H1 (cell line): ENCODE measurements at regions not wholly inside any gene's neighbourhood (a gene's known extent, or its start where the extent isn't known, plus 50 kb on each side); places are given as distances from the start of the nearest gene placed in this dataset.

Experiments used
- CBX8 ChIP-seq: fragments of 300-800, 300-1000 bp; sonication (generic); IDR thresholded peaks from 2 replicates; pipeline ENCODE4 v1.7.1; 2016; ENCODE audit warnings: low read depth, low read length, borderline replicate concordance
- CHD1 ChIP-seq: IDR thresholded peaks from 2 replicates; pipeline ENCODE4 v1.6.1; 2012; ENCODE audit warnings: low read depth, low read length, improper control_type of control experiment
- CHD2 ChIP-seq: IDR thresholded peaks from 2 replicates; pipeline ENCODE4 v1.6.1; 2012; ENCODE audit warnings: low read length, improper control_type of control experiment
- EZH2 ChIP-seq: fragments of 200-600 bp; sonication (generic); IDR thresholded peaks from 2 replicates; pipeline ENCODE4 v1.7.1; 2012; ENCODE audit warnings: low read depth, mild to moderate bottlenecking, moderate library complexity, low read length, inconsistent platforms; ENCODE audit not compliant: severe bottlenecking
- RFX5 ChIP-seq: IDR thresholded peaks from 2 replicates; pipeline ENCODE4 v1.6.1; 2011; ENCODE audit warnings: low read depth, low read length, improper control_type of control experiment, borderline replicate concordance
- RXRA ChIP-seq: IDR thresholded peaks from 2 replicates; pipeline ENCODE4 v1.6.1; 2011; ENCODE audit warnings: low read depth, mild to moderate bottlenecking, low read length, moderate library complexity; ENCODE audit not compliant: insufficient read depth
- SIN3A ChIP-seq, 2 experiments: IDR thresholded peaks in 1 of 2; conservative IDR thresholded peaks in 1 of 2; 2 replicates each; pipeline ENCODE4 v1.6.1; 2011 to 2012; ENCODE audit warnings: low read length in 2 of 2, improper control_type of control experiment in 1 of 2, low read depth in 1 of 2, mild to moderate bottlenecking in 1 of 2
- SP1 ChIP-seq: IDR thresholded peaks from 2 replicates; pipeline ENCODE4 v1.6.1; 2011; ENCODE audit warnings: low read depth, low read length
- SP2 ChIP-seq: IDR thresholded peaks from 2 replicates; pipeline ENCODE4 v1.6.1; 2012; ENCODE audit warnings: mild to moderate bottlenecking, low read length, inconsistent platforms
- SP4 ChIP-seq: IDR thresholded peaks from 2 replicates; pipeline ENCODE4 v1.6.1; 2012; ENCODE audit warnings: low read length, inconsistent platforms
- ZNF274 ChIP-seq: IDR thresholded peaks from 2 replicates; pipeline ENCODE4 v1.7.0; 2012; ENCODE audit warnings: low read length, borderline replicate concordance; ENCODE audit errors: extremely low read depth
- TF ChIP-seq, protein P1 (sequence below): fragments of 300-600 bp; sonication (generic); IDR thresholded peaks from 2 replicates; pipeline ENCODE4 v1.7.1; 2012; ENCODE audit warnings: low read length, moderate library complexity, mild to moderate bottlenecking, inconsistent platforms; ENCODE audit not compliant: insufficient replicate concordance
- TF ChIP-seq, protein P2 (sequence below): IDR thresholded peaks from 2 replicates; pipeline ENCODE4 v1.6.1; 2012; ENCODE audit warnings: inconsistent platforms

DNA sequence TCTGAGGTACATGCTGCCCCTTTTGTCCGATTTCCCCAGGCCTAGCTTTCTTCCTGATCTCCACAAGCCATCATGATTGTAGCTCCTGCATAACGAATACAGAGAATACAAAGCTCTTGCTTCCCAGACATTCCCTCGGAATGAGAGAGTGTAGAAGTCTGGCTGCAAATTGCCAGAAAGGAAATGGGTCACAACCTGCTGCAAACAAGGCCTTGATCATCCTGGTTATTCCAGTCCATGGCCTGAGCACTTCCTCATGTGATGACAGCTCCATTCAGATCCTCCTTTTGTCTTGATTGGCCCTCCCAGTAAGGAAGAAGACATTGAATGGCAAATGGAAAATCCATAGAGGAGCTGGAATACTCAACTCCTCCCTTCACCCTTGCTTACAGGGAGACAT lies 136.0 kb upstream of the ADRA1B start (continued):
- TF ChIP-seq, protein P1, sequence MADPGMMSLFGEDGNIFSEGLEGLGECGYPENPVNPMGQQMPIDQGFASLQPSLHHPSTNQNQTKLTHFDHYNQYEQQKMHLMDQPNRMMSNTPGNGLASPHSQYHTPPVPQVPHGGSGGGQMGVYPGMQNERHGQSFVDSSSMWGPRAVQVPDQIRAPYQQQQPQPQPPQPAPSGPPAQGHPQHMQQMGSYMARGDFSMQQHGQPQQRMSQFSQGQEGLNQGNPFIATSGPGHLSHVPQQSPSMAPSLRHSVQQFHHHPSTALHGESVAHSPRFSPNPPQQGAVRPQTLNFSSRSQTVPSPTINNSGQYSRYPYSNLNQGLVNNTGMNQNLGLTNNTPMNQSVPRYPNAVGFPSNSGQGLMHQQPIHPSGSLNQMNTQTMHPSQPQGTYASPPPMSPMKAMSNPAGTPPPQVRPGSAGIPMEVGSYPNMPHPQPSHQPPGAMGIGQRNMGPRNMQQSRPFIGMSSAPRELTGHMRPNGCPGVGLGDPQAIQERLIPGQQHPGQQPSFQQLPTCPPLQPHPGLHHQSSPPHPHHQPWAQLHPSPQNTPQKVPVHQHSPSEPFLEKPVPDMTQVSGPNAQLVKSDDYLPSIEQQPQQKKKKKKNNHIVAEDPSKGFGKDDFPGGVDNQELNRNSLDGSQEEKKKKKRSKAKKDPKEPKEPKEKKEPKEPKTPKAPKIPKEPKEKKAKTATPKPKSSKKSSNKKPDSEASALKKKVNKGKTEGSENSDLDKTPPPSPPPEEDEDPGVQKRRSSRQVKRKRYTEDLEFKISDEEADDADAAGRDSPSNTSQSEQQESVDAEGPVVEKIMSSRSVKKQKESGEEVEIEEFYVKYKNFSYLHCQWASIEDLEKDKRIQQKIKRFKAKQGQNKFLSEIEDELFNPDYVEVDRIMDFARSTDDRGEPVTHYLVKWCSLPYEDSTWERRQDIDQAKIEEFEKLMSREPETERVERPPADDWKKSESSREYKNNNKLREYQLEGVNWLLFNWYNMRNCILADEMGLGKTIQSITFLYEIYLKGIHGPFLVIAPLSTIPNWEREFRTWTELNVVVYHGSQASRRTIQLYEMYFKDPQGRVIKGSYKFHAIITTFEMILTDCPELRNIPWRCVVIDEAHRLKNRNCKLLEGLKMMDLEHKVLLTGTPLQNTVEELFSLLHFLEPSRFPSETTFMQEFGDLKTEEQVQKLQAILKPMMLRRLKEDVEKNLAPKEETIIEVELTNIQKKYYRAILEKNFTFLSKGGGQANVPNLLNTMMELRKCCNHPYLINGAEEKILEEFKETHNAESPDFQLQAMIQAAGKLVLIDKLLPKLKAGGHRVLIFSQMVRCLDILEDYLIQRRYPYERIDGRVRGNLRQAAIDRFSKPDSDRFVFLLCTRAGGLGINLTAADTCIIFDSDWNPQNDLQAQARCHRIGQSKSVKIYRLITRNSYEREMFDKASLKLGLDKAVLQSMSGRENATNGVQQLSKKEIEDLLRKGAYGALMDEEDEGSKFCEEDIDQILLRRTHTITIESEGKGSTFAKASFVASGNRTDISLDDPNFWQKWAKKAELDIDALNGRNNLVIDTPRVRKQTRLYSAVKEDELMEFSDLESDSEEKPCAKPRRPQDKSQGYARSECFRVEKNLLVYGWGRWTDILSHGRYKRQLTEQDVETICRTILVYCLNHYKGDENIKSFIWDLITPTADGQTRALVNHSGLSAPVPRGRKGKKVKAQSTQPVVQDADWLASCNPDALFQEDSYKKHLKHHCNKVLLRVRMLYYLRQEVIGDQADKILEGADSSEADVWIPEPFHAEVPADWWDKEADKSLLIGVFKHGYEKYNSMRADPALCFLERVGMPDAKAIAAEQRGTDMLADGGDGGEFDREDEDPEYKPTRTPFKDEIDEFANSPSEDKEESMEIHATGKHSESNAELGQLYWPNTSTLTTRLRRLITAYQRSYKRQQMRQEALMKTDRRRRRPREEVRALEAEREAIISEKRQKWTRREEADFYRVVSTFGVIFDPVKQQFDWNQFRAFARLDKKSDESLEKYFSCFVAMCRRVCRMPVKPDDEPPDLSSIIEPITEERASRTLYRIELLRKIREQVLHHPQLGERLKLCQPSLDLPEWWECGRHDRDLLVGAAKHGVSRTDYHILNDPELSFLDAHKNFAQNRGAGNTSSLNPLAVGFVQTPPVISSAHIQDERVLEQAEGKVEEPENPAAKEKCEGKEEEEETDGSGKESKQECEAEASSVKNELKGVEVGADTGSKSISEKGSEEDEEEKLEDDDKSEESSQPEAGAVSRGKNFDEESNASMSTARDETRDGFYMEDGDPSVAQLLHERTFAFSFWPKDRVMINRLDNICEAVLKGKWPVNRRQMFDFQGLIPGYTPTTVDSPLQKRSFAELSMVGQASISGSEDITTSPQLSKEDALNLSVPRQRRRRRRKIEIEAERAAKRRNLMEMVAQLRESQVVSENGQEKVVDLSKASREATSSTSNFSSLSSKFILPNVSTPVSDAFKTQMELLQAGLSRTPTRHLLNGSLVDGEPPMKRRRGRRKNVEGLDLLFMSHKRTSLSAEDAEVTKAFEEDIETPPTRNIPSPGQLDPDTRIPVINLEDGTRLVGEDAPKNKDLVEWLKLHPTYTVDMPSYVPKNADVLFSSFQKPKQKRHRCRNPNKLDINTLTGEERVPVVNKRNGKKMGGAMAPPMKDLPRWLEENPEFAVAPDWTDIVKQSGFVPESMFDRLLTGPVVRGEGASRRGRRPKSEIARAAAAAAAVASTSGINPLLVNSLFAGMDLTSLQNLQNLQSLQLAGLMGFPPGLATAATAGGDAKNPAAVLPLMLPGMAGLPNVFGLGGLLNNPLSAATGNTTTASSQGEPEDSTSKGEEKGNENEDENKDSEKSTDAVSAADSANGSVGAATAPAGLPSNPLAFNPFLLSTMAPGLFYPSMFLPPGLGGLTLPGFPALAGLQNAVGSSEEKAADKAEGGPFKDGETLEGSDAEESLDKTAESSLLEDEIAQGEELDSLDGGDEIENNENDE, result no peak
- TF ChIP-seq SP4, result no peak
- no peak for TF ChIP-seq RXRA
- TF ChIP-seq CHD1, result no peak
- no peak for TF ChIP-seq CHD2
- no peak for TF ChIP-seq SIN3A (conservative IDR thresholded peaks at IDR 0.05 in 1 of 2, IDR thresholded peaks at IDR 0.05 in 1 of 2; ENCODE audit: low read depth in 1 of 2, low read length in 2 of 2)
- TF ChIP-seq CBX8, result no peak
- no peak for TF ChIP-seq ZNF274
- TF ChIP-seq, protein P2, sequence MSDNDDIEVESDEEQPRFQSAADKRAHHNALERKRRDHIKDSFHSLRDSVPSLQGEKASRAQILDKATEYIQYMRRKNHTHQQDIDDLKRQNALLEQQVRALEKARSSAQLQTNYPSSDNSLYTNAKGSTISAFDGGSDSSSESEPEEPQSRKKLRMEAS, result no peak
- no peak for TF ChIP-seq RFX5
- TF ChIP-seq SP2, result no peak
- TF ChIP-seq EZH2, result no peak
- TF ChIP-seq SP1, result no peak
